PC-3 (cell line): ENCODE measurements at regions not wholly inside any gene's neighbourhood (a gene's known extent, or its start where the extent isn't known, plus 50 kb on each side); places are given as distances from the start of the nearest gene placed in this dataset.
A peak's percentile ranks its signal among the peaks of the same experiment; 100 is the strongest.
"Not testable (repeated sequence)": the region's sequence is repeated elsewhere in the genome, so short reads cannot be mapped to it uniquely, and the experiment has no call there.

ENCODE experiments used
- ATAC-seq: fragments of 200-7000 bp; cut with Tn5 transposase; 2 replicates; pipeline ENCODE4 v1.9.1; 2020; ENCODE audit warnings: mild to moderate bottlenecking, moderate library complexity
- BruUV-seq: library from RNA; stranded (reverse); fragments of 400-500 nt; replicated peaks from 2 replicates; lab custom pipeline; 2021; lab: Mats Ljungman, UMichigan
- CTCF ChIA-PET: fragments of 300-600 bp; sonication (Branson Sonifier 250); formaldehyde crosslinking; loops from one replicate; lab custom pipeline; 2022; ENCODE audit warnings: antibody characterized with exemption; lab: Charles Lee
- POLR2A ChIA-PET: fragments of 300-600 bp; sonication (Branson Sonifier 250); formaldehyde crosslinking; loops from one replicate; lab custom pipeline; 2022; ENCODE audit warnings: antibody characterized with exemption; ENCODE audit not compliant: unreplicated experiment; lab: Charles Lee
- DNase-seq: peaks from one replicate; pipeline ENCODE4 v3.0.0-alpha.2; 2015
- H2AFZ ChIP-seq: fragments of 300-600 bp; sonication (generic); 2 replicates; pipeline ENCODE4 v1.6.0; 2016; ENCODE audit warnings: antibody characterized with exemption, low read length
- H3F3A ChIP-seq: fragments of 300-600 bp; sonication (generic); one replicate; pipeline ENCODE4 v1.6.0; 2017; ENCODE audit warnings: antibody characterized with exemption, low read length, control low read depth, mild to moderate bottlenecking; ENCODE audit not compliant: unreplicated experiment
- H3K27ac ChIP-seq: fragments of 300-600 bp; sonication (generic); 2 replicates; pipeline ENCODE4 v1.5.1; 2016; ENCODE audit warnings: mild to moderate bottlenecking, low read length
- H3K27me3 ChIP-seq: fragments of 300-600 bp; sonication (generic); 2 replicates; pipeline ENCODE4 v1.6.1; 2016; ENCODE audit warnings: low read length, mixed read lengths
- H3K36me3 ChIP-seq: fragments of 300-600 bp; sonication (generic); 2 replicates; pipeline ENCODE4 v1.6.1; 2016; ENCODE audit warnings: low read depth, mixed run types, low read length, mixed read lengths
- H3K4me1 ChIP-seq: fragments of 300-600 bp; sonication (generic); 2 replicates; pipeline ENCODE4 v1.5.1; 2016; ENCODE audit warnings: low read length; ENCODE audit not compliant: insufficient read depth
- H3K4me2 ChIP-seq: fragments of 300-600 bp; sonication (generic); 2 replicates; pipeline ENCODE4 v1.6.0; 2016; ENCODE audit warnings: low read length
- H3K4me3 ChIP-seq: fragments of 300-600 bp; sonication (generic); 2 replicates; pipeline ENCODE4 v1.5.1; 2016; ENCODE audit warnings: mild to moderate bottlenecking, low read length, mixed read lengths
- H3K79me2 ChIP-seq: fragments of 300-600 bp; sonication (generic); 2 replicates; pipeline ENCODE4 v1.6.1; 2017; ENCODE audit warnings: low read length, mixed read lengths
- H3K9ac ChIP-seq: fragments of 300-600 bp; sonication (generic); 2 replicates; pipeline ENCODE4 v1.6.0; 2016; ENCODE audit warnings: mild to moderate bottlenecking, low read length
- H3K9me2 ChIP-seq: fragments of 300-600 bp; sonication (generic); replicated peaks from 2 replicates; pipeline ENCODE4 v1.6.1; 2016; ENCODE audit warnings: mixed run types, low read length, mixed read lengths
- H3K9me3 ChIP-seq: fragments of 300-600 bp; sonication (generic); 2 replicates; pipeline ENCODE4 v1.6.1; 2016; ENCODE audit warnings: low read length, mixed read lengths
- H4K20me1 ChIP-seq: fragments of 300-600 bp; sonication (generic); 2 replicates; pipeline ENCODE4 v1.6.1; 2016; ENCODE audit warnings: low read length, mixed read lengths
- intact Hi-C: fragments of 100-400 bp; cut with micrococcal nuclease; formaldehyde crosslinking; loops from 2 replicates; pipeline ENCODE4 v1.9.0; 2023

GRCh38 chr16:21422824-21423223 is 144.7 kb upstream of the CRYM start:
- CTCF ChIA-PET, H4K20me1 ChIP-seq, H3K4me3 ChIP-seq, H3F3A ChIP-seq, H3K9me3 ChIP-seq, H3K79me2 ChIP-seq, H3K9ac ChIP-seq, H3K27ac ChIP-seq, H2AFZ ChIP-seq, H3K27me3 ChIP-seq, H3K9me2 ChIP-seq, intact Hi-C loops, H3K4me2 ChIP-seq, H3K36me3 ChIP-seq, ATAC-seq, POLR2A ChIA-PET, BruUV-seq, DNase-seq, H3K4me1 ChIP-seq: not testable (repeated sequence)

GRCh38 chr16:21404699-21405098 is 126.6 kb upstream of the CRYM start:
- H3K4me1 ChIP-seq, H3K9me2 ChIP-seq, CTCF ChIA-PET, DNase-seq, H3K4me3 ChIP-seq, H2AFZ ChIP-seq, H3K9ac ChIP-seq, H4K20me1 ChIP-seq, H3K27ac ChIP-seq, H3F3A ChIP-seq, ATAC-seq, H3K36me3 ChIP-seq, intact Hi-C loops, H3K4me2 ChIP-seq, H3K27me3 ChIP-seq, POLR2A ChIA-PET, H3K9me3 ChIP-seq, H3K79me2 ChIP-seq: not testable (repeated sequence)
- BruUV-seq = TSS peak; percentile 29

GRCh38 chr16:21397866-21398265 is 119.8 kb upstream of the CRYM start:
- H3K27ac ChIP-seq, intact Hi-C loops, CTCF ChIA-PET, ATAC-seq, POLR2A ChIA-PET, H3K9ac ChIP-seq, H3K4me1 ChIP-seq, H4K20me1 ChIP-seq, H3K9me3 ChIP-seq, H3K79me2 ChIP-seq, H3K9me2 ChIP-seq, DNase-seq, H3K4me3 ChIP-seq, H3K27me3 ChIP-seq, H3K36me3 ChIP-seq, H3F3A ChIP-seq, BruUV-seq, H2AFZ ChIP-seq, H3K4me2 ChIP-seq: not testable (repeated sequence)

- H3K9ac ChIP-seq, H3F3A ChIP-seq, H3K4me2 ChIP-seq, ATAC-seq, H4K20me1 ChIP-seq, H3K27me3 ChIP-seq, H3K4me3 ChIP-seq, H3K4me1 ChIP-seq, H3K9me2 ChIP-seq, DNase-seq, H3K27ac ChIP-seq, POLR2A ChIA-PET, BruUV-seq, CTCF ChIA-PET, H3K36me3 ChIP-seq, H2AFZ ChIP-seq, intact Hi-C loops, H3K79me2 ChIP-seq, H3K9me3 ChIP-seq: not testable (repeated sequence)
These were observed 118.5 kb upstream of the CRYM start for GRCh38 chr16:21396545-21396944.

- intact Hi-C loops, ATAC-seq, H3K9me2 ChIP-seq, H3F3A ChIP-seq, H3K27me3 ChIP-seq, CTCF ChIA-PET, H4K20me1 ChIP-seq, H3K9ac ChIP-seq, H2AFZ ChIP-seq, POLR2A ChIA-PET, H3K27ac ChIP-seq, H3K4me1 ChIP-seq, BruUV-seq, DNase-seq, H3K9me3 ChIP-seq, H3K4me3 ChIP-seq, H3K4me2 ChIP-seq, H3K79me2 ChIP-seq, H3K36me3 ChIP-seq: not testable (repeated sequence)
These were observed 112.5 kb upstream of the CRYM start for GRCh38 chr16:21390634-21391033.

GRCh38 chr16:21389860-21390259 is 111.8 kb upstream of the CRYM start:
- CTCF ChIA-PET, H3F3A ChIP-seq, H3K9ac ChIP-seq, POLR2A ChIA-PET, H3K4me1 ChIP-seq, H2AFZ ChIP-seq, H4K20me1 ChIP-seq, BruUV-seq, H3K4me3 ChIP-seq, H3K9me3 ChIP-seq, DNase-seq, H3K27ac ChIP-seq, H3K27me3 ChIP-seq, intact Hi-C loops, H3K9me2 ChIP-seq, H3K36me3 ChIP-seq, ATAC-seq, H3K4me2 ChIP-seq, H3K79me2 ChIP-seq: not testable (repeated sequence)

GRCh38 chr16:21387757-21388156 is 109.7 kb upstream of the CRYM start:
- H3F3A ChIP-seq, H4K20me1 ChIP-seq, CTCF ChIA-PET, H3K9ac ChIP-seq, H3K4me3 ChIP-seq, H3K27me3 ChIP-seq, ATAC-seq, H3K4me1 ChIP-seq, intact Hi-C loops, H2AFZ ChIP-seq, H3K27ac ChIP-seq, H3K36me3 ChIP-seq, H3K4me2 ChIP-seq, DNase-seq, H3K79me2 ChIP-seq, POLR2A ChIA-PET, BruUV-seq, H3K9me3 ChIP-seq, H3K9me2 ChIP-seq: not testable (repeated sequence)
